Fibroblast of the aortic adventitia (primary cell): ENCODE measurements at regions not wholly inside any gene's neighbourhood (a gene's known extent, or its start where the extent isn't known, plus 50 kb on each side); places are given as distances from the start of the nearest gene placed in this dataset.
"Not testable (repeated sequence)": the region's sequence is repeated elsewhere in the genome, so short reads cannot be mapped to it uniquely, and the experiment has no call there.

Source experiments
- DNase-seq: peaks from one replicate; pipeline ENCODE4 v3.0.0-alpha.2; 2010; ENCODE audit warnings: low read depth
- H3K4me3 ChIP-seq: 2 replicates; pipeline ENCODE4 v1.5.1; 2011; ENCODE audit warnings: low read depth, mild to moderate bottlenecking, control low read depth, low read length, moderate library complexity
- TF ChIP-seq, protein P1 (sequence below): IDR thresholded peaks from 2 replicates; pipeline ENCODE4 v1.5.1; 2011; ENCODE audit warnings: mild to moderate bottlenecking, low read length, control low read depth, inconsistent platforms; ENCODE audit not compliant: insufficient read depth

GRCh38 chr10:60479305-60480020 is 89.8 kb upstream of the ANK3 start:
- TF ChIP-seq, protein P1, sequence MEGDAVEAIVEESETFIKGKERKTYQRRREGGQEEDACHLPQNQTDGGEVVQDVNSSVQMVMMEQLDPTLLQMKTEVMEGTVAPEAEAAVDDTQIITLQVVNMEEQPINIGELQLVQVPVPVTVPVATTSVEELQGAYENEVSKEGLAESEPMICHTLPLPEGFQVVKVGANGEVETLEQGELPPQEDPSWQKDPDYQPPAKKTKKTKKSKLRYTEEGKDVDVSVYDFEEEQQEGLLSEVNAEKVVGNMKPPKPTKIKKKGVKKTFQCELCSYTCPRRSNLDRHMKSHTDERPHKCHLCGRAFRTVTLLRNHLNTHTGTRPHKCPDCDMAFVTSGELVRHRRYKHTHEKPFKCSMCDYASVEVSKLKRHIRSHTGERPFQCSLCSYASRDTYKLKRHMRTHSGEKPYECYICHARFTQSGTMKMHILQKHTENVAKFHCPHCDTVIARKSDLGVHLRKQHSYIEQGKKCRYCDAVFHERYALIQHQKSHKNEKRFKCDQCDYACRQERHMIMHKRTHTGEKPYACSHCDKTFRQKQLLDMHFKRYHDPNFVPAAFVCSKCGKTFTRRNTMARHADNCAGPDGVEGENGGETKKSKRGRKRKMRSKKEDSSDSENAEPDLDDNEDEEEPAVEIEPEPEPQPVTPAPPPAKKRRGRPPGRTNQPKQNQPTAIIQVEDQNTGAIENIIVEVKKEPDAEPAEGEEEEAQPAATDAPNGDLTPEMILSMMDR: no peak
- no peak for DNase-seq
- no peak overlapping the region for H3K4me3 ChIP-seq

- H3K4me3 ChIP-seq: no peak overlapping the region
- TF ChIP-seq, protein P1: no peak
- DNase-seq: no peak
These were observed 86.8 kb upstream of the ANK3 start for GRCh38 chr10:60476451-60476850.

DNA sequence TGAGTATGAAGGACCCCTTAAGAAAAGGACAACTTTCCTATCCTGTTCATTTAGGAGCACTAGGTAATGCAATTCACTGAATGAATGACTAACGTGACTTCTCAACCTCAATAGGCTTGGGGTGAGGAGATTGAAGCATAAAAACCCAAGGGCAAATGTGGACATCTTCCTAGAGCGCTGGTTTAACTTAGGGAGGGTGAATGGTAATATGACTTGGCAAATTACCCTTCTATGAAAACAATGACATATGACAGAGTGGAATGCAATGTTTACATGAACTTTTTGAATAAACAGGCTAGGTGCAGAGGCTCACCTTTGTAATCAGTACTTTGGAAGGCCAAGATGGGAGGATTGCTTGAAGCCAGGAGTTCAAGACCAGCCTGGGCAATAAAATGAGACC is 83.9 kb upstream of the ANK3 start:
- TF ChIP-seq, protein P1: no peak
- no peak for DNase-seq

DNA sequence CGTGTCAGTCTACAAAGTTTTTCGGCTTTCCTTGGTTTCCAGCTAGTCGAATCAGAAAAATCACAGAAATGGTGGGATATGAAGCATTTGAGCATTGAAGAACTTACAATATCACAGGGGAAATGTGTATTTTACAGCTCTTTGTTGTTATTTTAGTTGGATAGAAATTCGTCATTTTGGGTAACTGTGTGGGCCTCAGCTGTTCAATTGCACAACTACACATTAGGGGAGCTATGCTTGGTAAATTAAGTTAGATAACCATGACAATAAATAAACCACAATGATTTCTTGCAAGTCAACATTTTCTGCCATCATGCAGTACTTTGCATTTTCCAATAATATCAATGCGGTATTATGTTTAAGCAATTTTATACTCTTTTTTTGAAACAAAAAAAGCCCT is 80.4 kb upstream of the ANK3 start:
- TF ChIP-seq, protein P1: no peak
- no peak for DNase-seq
- H3K4me3 ChIP-seq: no peak overlapping the region

More for the DNA sequence above, 83.9 kb upstream of the ANK3 start:
- H3K4me3 ChIP-seq: no peak overlapping the region

DNA sequence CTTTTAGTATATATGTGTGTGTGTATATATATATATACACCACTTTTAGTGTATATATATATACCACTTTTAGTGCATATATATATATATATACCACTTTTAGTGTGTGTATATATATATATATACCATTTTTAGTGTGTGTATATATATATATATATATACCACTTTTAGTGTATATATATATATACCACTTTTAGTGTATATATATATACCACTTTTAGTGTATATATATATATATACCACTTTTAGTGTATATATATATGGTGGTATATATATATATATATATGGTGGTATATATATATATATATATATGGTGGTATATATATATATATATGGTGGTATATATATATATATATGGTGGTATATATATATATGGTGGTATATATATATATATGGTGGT is 79.5 kb upstream of the ANK3 start:
- H3K4me3 ChIP-seq, DNase-seq: not testable (repeated sequence)

DNA sequence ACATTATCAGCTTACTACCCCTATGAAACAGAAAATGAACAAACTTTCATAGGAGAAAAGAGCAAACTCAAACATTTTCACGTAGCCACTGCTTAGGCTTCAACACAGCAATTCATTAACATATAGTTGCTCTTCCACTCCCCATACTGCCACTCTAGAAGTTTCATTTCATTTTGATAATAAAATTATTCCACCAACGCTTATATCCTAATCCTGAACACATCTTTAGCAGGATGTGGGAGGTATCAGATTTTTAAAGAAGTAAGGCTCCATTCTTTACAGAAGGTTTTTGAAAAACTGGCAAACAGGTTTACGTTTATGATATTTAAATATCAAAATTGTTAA is 77.5 kb upstream of the ANK3 start:
- no peak overlapping the region for H3K4me3 ChIP-seq

GRCh38 chr10:60466267-60467201 is 76.9 kb upstream of the ANK3 start:
- no peak overlapping the region for H3K4me3 ChIP-seq
- DNase-seq: peak; percentile 13
- TF ChIP-seq, protein P1: peak; percentile 35

More for the DNA sequence above, 77.5 kb upstream of the ANK3 start:
- TF ChIP-seq, protein P1: no peak
- DNase-seq: no peak
